ENCODE measurements at regions not wholly inside any gene's neighbourhood (a gene's known extent, or its start where the extent isn't known, plus 50 kb on each side); places are given as distances from the start of the nearest gene placed in this dataset.
A peak's percentile ranks its signal among the peaks of the same experiment; 100 is the strongest.

DNA sequence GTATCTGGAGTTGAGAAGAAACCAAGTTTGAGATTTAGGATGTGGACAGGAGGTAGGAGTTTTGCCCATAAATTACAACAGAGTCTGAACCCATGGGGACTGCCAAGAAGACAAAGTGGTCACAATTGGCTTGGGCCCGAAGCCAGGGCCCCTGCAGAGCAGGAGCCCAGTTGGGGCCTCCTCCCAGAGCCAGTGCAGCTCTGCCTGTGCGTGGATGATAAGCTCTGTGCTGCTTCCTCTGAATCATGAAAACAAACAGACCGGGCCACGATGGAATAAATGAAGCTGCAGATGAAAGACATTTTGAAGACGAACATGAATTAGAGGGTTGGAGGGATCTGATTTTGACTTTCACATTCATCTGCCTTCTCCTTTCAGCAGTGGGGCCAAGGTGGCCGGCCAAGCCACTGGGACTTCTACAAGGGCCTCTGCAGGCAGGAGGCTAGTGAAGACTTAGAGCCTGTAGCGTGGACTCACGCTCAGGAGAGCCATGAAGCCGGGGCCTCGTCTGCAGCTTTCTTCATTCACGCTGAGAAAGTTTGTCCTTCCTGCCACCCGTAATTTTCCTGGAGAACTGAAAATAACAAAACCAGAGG is 156.8 kb upstream of the LYZL1 start (continued):
- TF ChIP-seq ATF7 (IDR thresholded peaks at IDR 0.05) = peak; percentile 62; the same call in 1 of the 2 replicates
- TF ChIP-seq, protein P1, sequence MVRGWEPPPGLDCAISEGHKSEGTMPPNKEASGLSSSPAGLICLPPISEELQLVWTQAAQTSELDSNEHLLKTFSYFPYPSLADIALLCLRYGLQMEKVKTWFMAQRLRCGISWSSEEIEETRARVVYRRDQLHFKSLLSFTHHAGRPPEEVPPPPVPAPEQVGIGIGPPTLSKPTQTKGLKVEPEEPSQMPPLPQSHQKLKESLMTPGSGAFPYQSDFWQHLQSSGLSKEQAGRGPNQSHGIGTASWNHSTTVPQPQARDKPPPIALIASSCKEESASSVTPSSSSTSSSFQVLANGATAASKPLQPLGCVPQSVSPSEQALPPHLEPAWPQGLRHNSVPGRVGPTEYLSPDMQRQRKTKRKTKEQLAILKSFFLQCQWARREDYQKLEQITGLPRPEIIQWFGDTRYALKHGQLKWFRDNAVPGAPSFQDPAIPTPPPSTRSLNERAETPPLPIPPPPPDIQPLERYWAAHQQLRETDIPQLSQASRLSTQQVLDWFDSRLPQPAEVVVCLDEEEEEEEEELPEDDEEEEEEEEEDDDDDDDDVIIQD (CRISPR knock-in tag; IDR thresholded peaks at IDR 0.05) = no peak
- TF ChIP-seq SMARCC2 (IDR thresholded peaks at IDR 0.05; ENCODE audit: low read depth) = peak; percentile 92
- TF ChIP-seq ZNF318 (IDR thresholded peaks at IDR 0.05; ENCODE audit: borderline replicate concordance in 1 of 2, low read depth in 1 of 2) = no peak
- TF ChIP-seq CC2D1A (IDR thresholded peaks at IDR 0.05) = peak; percentile 47; the same call in 1 of the 2 replicates
- TF ChIP-seq ZNF551 (CRISPR knock-in tag; IDR thresholded peaks at IDR 0.05) = no peak
- no peak for TF ChIP-seq PRMT5 (CRISPR knock-in tag; IDR thresholded peaks at IDR 0.05)
- TF ChIP-seq ZNF766 (CRISPR knock-in tag; conservative IDR thresholded peaks at IDR 0.05) = no peak; the same call in 1 of the 2 replicates
- TF ChIP-seq EZH2 (IDR thresholded peaks at IDR 0.05; ENCODE audit: borderline replicate concordance, low read depth, low read length) = no peak
- TF ChIP-seq, protein P2, sequence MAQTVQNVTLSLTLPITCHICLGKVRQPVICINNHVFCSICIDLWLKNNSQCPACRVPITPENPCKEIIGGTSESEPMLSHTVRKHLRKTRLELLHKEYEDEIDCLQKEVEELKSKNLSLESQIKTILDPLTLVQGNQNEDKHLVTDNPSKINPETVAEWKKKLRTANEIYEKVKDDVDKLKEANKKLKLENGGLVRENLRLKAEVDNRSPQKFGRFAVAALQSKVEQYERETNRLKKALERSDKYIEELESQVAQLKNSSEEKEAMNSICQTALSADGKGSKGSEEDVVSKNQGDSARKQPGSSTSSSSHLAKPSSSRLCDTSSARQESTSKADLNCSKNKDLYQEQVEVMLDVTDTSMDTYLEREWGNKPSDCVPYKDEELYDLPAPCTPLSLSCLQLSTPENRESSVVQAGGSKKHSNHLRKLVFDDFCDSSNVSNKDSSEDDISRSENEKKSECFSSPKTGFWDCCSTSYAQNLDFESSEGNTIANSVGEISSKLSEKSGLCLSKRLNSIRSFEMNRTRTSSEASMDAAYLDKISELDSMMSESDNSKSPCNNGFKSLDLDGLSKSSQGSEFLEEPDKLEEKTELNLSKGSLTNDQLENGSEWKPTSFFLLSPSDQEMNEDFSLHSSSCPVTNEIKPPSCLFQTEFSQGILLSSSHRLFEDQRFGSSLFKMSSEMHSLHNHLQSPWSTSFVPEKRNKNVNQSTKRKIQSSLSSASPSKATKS (CRISPR knock-in tag; IDR thresholded peaks at IDR 0.05) = no peak
- peak; percentile 26 for TF ChIP-seq PRDM10 (IDR thresholded peaks at IDR 0.05; ENCODE audit: partially characterized antibody)
- TF ChIP-seq ZNF589 (CRISPR knock-in tag; IDR thresholded peaks at IDR 0.05; ENCODE audit: low read depth) = no peak; the same call in 1 of the 2 replicates
